Astrocyte of the cerebellum (primary cell): ENCODE measurements at regions not wholly inside any gene's neighbourhood (a gene's known extent, or its start where the extent isn't known, plus 50 kb on each side); places are given as distances from the start of the nearest gene placed in this dataset.

Experiments
- DNase-seq: peaks from one replicate; pipeline ENCODE4 v3.0.0-alpha.2; 2011; ENCODE audit warnings: low read depth
- H3K4me3 ChIP-seq: 2 replicates; pipeline ENCODE4 v1.5.1; 2011; ENCODE audit warnings: mild to moderate bottlenecking, low read depth, low read length, moderate library complexity
- in situ Hi-C: cut with HindIII; loops from 2 replicates; pipeline ENCODE4 v1.10.0; 2017; ENCODE audit warnings: low sequenced_read_pairs
- TF ChIP-seq, protein P1 (sequence below): IDR thresholded peaks from 2 replicates; pipeline ENCODE4 v1.5.1; 2012; ENCODE audit warnings: low read length, low read depth, moderate library complexity, mild to moderate bottlenecking; ENCODE audit errors: missing control alignments

DNA sequence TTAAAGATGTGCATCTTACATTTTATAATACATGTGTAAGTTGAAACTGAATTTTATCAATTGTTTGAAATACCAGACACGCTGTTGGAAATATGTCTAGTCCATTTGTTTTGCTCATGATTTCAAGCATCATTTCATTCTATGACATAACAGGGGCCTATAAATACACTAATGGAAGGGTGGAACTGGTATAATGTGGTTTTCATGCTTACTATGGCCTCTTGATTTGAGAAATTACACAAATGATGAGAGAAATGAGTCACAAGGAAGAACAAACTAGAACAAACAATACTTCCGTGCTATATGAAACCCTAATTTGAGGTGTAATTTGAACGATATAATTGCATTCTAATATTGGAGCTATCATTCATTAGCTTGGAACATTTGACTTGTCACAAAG lies 663.4 kb downstream of the SLC16A7 start:
- H3K4me3 ChIP-seq, result no peak overlapping the region
- TF ChIP-seq, protein P1, sequence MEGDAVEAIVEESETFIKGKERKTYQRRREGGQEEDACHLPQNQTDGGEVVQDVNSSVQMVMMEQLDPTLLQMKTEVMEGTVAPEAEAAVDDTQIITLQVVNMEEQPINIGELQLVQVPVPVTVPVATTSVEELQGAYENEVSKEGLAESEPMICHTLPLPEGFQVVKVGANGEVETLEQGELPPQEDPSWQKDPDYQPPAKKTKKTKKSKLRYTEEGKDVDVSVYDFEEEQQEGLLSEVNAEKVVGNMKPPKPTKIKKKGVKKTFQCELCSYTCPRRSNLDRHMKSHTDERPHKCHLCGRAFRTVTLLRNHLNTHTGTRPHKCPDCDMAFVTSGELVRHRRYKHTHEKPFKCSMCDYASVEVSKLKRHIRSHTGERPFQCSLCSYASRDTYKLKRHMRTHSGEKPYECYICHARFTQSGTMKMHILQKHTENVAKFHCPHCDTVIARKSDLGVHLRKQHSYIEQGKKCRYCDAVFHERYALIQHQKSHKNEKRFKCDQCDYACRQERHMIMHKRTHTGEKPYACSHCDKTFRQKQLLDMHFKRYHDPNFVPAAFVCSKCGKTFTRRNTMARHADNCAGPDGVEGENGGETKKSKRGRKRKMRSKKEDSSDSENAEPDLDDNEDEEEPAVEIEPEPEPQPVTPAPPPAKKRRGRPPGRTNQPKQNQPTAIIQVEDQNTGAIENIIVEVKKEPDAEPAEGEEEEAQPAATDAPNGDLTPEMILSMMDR, result no peak
- in situ Hi-C loops, result no loop called here
- no peak for DNase-seq

DNA sequence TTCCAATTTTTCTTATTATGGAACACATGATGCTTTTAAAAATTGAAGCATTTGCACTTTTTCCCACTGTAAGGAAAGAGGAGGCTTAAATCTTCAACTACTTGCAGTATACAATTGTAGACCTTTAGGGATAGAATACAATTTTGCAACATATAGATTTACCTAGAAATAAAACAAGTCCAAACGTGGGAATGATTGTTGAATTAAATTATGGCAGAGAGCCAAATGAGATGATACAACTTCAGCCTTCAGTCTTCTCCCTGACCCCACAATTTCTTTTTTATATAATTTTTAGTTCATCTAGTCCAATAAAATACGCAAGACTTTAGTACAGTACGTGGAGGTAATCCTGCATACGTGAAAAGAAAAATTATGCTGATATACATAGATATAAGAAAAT lies 666.5 kb downstream of the SLC16A7 start:
- DNase-seq, result no peak
- TF ChIP-seq, protein P1, result no peak
- in situ Hi-C loops, result no loop called here
- H3K4me3 ChIP-seq, result no peak overlapping the region

DNA sequence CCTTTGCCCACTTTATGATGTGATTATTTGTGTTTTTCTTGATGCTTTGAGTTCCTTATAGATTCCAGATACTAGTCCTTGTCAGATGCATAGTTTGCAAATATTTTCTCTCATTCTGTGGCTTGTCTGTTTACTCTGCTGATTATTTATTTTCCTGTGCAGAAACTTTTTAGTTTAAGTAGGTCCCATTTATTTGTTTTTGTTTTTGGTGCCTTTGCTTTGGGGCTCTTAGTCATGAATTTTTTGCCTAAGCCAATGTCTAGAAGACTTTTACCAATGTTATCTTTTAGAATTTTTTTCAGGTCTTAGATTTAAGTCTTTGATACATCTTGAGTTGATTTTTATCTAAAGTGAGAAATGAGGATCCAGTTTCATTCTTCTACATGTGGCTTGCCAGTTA lies 667.3 kb downstream of the SLC16A7 start:
- TF ChIP-seq, protein P1, result no peak
- in situ Hi-C loops, result no loop called here
- DNase-seq, result no peak

DNA sequence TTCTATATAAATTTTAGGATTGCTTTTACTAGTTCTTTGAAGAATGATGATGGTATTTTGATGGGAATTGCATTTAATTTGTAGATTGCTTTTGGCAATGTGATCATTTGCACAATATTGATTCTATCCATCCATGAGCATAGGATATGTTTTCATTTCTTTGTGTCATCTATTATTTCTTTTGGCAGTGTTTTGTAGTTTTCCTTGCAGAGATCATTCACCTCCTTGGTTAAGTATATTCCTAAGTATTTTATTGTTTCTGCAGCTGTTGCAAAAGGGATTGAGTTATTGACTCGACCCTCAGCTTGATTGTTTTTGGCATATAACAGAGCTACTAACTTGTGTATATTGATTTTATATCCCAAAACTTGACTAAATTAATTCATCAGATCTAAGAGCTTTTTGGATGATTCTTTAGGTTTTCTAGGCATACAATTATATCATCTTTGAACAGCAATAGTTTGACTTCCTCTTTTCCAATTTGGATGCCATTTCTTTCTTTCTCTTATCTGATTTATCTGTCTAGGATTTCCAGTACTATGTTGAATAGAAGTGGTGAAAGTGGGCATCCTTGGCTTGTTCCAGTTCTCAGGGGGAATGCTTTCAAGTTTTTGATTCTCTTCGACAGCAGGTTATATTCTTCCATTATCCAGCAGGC lies 668.1 kb downstream of the SLC16A7 start:
- in situ Hi-C loops, result no loop called here
- no peak for DNase-seq
- no peak overlapping the region for H3K4me3 ChIP-seq
- TF ChIP-seq, protein P1, result no peak

More for the DNA sequence above, 667.3 kb downstream of the SLC16A7 start:
- no peak overlapping the region for H3K4me3 ChIP-seq

DNA sequence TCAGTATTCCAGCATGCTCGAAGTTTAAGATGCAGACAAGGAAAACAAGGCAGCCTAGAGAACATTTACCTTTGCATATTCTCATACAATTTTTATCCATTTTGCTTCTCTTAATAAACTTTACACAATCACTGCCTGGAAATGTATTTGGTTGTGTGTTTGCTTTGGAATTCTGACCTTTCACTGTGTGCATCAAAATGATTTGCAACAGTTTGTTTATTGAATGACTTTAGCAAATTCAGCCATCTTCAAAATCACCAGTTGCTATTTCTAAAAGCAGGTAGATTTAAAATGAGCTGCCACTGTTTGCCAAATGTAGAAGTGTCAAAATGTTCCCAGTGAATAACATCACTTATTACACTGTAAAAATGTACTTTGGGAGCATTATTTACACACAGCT lies 669.9 kb downstream of the SLC16A7 start:
- no peak for DNase-seq
- H3K4me3 ChIP-seq, result no peak overlapping the region
- in situ Hi-C loops, result no loop called here
- TF ChIP-seq, protein P1, result no peak

DNA sequence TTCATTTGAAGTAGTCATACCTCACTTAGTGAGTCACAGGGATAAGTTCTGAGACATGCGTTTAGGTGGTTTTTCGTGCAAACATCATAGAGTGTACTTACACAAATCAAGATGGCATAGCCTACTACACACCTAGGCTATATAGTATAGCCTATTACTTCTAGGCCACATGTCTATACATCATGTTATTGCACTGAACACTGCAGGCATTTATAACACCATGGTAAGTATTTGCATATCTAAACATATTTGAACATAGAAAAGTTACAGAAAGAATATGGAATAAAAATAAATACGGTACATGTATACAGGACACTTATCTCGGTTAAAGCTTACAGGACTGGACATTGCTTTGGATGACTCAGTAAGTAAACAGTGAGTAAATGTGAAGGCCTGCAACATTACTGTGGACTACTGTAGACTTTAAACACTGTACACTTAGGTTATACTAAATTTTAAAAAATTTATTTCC lies 670.6 kb downstream of the SLC16A7 start:
- DNase-seq, result peak; percentile 26
- in situ Hi-C loops, result no loop called here
- TF ChIP-seq, protein P1, result no peak
- no peak overlapping the region for H3K4me3 ChIP-seq
